HG03521 (cell line): ENCODE measurements at regions not wholly inside any gene's neighbourhood (a gene's known extent, or its start where the extent isn't known, plus 50 kb on each side); places are given as distances from the start of the nearest gene placed in this dataset.

Source experiments
- ATAC-seq: cut with Tn5 transposase; IDR thresholded peaks from one replicate; pipeline ENCODE4 v1.9.1; 2021; ENCODE audit warnings: mild to moderate bottlenecking, moderate library complexity; ENCODE audit not compliant: unreplicated experiment

- no peak for ATAC-seq
These were observed 171.6 kb upstream of the SATB2 start for GRCh38 chr2:199629301-199629700.

DNA sequence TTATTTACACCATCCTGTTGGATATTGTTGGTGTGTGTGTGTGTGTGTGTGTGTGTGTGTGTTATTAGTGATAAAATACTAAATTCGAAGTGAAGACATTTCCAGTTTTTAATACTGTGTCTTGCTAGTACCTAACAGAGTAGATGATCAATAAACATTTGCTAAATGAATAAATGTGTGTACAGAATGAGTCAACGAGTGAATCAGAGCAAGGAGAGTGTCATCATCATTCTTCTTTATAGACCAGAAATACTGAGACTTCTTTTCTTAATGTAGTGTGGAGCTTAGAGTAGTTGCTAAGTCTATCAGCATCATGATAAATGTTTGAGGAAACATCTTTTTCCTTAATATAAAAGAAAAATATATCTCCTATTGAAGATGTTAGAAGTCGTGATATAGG is 169.7 kb upstream of the SATB2 start:
- no peak for ATAC-seq

- no peak for ATAC-seq
These were observed 167.2 kb upstream of the SATB2 start for GRCh38 chr2:199624958-199625357.

DNA sequence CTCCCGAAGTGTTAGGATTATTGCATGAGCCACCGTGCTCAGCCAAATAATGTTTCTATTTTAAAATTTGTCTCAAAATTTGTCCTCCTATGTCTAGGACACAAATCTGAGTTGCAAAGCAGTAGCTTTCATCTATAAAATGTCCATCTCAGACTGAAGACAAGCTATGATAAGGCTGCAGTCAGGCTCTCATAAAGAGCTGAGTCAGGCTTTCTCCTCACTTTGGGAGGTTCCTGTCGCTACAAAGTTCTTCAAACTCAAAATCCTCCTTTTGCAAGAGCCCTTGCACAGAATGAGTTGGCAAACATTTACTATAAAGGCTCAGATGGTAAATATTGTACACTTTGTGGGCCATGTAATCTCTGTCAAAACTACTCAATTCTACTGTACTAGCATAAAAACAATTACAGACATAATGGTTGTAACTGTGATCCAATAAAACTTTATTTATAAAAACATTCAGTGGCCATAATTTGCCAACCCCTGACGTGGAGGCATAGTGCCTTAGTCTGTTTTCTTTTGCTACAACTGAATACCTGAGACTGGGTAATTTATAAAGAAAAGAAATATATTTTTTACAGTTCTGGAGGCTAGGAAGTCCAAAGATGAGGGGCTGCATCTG is 154.9 kb upstream of the SATB2 start:
- ATAC-seq: no peak

DNA sequence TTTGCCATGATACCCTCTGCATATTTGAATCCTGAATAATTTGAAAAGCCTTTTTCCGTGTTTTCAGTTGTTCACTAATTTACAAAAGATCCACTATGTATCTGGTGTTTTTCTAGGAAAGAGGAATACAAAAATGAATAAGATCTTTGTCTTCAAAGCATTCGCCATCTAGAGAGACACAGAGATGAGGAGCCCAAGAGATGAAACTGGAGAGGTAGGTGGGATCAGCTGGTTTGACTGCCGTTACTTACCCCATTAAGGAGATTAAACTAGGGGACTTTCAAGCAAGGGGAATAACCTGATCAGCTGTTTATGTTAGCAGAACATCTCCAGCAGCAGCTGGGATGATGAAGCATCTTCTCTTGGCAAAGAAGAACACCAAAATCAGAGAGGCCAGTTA is 150.2 kb upstream of the SATB2 start:
- no peak for ATAC-seq

DNA sequence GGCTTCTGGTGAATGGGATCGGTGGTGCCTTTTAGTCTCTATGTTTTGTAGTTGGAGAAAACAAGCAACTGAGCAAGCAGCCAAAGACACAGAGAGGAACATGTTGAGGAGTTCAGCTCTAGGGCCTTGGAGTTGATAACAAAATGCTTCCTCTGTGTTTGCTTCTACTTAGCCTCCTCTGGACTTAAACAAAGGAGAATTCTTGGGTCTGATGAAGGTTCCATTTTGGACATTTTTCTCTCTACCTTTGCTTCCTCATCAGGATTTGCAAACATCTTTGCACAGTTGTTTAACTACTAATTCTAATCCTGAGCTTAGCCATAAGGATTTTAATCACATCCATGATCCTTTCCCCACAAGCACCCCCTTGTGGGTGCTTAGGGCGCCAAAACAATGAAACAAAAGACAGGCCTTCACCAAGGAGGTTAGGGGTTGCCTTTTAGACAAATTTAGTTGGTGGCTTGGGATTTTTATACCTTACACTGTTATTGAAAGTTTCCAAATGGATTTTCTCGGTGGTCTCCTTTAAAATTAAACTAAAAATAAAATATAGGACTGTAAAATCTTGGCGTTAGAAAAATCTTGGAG is 148.5 kb upstream of the SATB2 start:
- ATAC-seq: no peak

GRCh38 chr2:199603721-199604291 is 146.1 kb upstream of the SATB2 start:
- no peak for ATAC-seq

DNA sequence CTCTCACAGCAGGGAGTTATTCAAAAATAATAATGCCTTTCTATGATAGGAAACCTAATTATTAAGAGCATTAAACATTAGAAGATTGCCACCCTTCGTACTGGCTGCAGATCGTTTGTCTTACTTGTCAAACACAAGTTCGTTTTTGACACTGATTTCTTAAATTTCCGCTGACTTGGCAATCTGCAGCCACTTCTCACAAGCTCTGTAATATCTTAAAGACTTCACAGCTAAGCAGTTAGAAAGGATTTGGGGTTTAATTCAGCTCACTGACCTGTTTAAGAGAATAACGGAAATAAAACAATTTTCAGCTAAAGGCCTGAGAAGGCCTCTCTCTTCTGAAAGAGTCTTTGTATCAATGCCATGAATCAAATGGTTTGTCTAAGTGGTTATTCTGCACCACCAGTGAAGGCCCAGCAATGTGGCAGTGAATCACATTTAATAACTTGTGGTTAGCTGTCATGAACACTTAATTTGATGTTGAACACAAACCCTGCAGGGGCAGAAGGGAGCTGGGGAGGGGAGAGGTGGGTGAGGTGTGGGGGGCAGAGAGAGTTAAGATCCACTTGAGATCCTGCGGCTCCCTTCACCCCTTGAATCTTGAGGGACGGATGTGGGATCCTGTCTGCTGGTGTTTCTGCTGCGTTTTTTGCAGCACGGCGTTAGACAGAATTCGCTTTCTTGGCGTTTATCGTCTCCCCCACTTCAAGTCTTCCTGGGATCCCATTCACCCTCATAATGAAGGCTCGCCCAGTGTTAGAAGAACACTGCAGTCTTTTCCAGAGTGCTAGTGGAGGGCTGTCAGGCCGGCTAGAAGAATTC is 145.4 kb upstream of the SATB2 start:
- ATAC-seq: no peak

GRCh38 chr2:199602271-199602895 is 144.6 kb upstream of the SATB2 start:
- ATAC-seq: no peak

GRCh38 chr2:199596549-199596948 is 138.8 kb upstream of the SATB2 start:
- no peak for ATAC-seq

DNA sequence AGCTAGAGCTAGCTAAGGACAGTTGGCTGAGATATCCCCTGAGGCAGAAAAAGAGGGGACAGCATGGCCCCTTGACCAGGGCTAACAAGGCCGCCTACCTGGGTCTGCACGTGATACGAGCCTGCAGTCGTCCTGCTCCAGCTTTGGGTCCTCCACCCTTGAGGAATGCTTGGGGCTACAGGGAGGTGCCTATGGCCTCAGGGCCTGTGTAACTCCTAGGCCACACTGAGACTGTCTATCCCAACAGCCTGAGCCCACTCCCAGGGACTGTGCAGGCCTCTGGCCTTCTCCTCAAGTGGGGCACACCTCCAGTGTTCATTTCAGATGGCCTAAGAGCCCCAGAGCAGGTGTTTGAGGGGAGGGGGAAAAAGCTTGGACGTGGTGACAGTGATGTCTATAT is 136.7 kb upstream of the SATB2 start:
- ATAC-seq: no peak

DNA sequence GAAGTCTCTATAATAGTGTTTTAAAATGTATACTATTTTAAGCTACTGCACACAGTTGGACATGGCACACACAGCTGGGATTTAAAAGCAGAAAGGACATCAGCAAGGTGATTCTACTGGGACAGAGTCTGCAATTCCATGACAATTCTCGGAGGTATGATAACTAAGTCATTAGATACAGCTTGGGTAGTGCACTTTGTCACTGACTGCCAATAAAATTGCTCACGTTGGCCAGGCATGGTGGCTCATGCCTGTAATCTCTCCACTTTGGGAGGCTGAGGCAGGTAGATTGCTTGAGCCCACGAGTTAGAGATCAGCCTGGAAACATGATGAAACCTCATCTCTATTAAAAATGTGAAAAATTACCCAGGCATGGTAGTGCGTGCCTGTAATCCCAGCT is 134.1 kb upstream of the SATB2 start:
- ATAC-seq: no peak

- ATAC-seq: no peak
These were observed 132.8 kb upstream of the SATB2 start for GRCh38 chr2:199590321-199591203.

GRCh38 chr2:199589306-199589705 is 131.6 kb upstream of the SATB2 start:
- no peak for ATAC-seq

- ATAC-seq: no peak
These were observed 130.3 kb upstream of the SATB2 start for GRCh38 chr2:199588054-199588453.

- no peak for ATAC-seq
These were observed 128.9 kb upstream of the SATB2 start for GRCh38 chr2:199586646-199587045.

DNA sequence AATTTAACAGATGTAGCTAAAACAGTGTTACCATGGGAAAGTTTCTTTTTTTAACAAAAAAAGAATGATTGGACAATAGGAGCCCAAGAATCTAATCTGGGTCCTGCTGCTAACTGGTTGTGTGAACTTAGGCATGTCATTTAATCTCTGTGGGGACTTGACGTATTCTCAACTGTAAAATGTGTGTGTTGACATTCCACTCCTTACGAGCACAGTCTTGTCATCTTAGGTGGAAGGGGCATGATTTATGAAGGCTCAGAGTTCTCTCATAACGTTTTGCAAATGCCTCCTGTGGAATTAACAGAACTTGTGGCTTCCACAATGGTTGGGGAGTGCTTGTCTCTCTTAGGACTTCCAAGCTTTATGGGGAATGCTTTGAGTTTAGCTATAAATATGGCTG is 125.9 kb upstream of the SATB2 start:
- ATAC-seq: no peak

DNA sequence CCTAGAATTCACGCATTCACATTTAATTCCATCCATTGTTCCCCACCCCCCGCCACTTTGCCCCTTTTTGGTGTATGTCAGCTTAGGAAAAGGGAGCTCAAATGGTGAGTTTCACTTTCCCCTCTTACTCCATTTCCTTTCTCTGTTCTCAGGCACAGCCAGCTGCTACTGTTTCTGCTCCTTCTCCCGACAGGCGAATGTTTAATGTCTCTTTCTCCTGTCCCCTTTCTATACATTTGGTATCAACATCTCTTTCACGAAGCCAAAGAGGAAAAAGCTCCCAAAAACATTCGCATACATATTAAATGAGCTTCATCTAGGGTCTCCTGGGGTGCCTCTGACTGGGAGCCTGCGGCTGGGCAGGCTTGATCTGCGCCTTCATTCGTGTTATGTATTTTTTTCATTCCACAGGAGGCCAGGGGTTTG is 124.2 kb upstream of the SATB2 start:
- ATAC-seq: no peak

GRCh38 chr2:199581408-199581807 is 123.7 kb upstream of the SATB2 start:
- no peak for ATAC-seq

- no peak for ATAC-seq
These were observed 117.7 kb upstream of the SATB2 start for GRCh38 chr2:199575416-199575815.
